Loucy (cell line): ENCODE measurements at regions not wholly inside any gene's neighbourhood (a gene's known extent, or its start where the extent isn't known, plus 50 kb on each side); places are given as distances from the start of the nearest gene placed in this dataset.

Experiments used
- H2AFZ ChIP-seq: fragments of 200-600 bp; sonication (generic); 2 replicates; pipeline ENCODE4 v1.6.0; 2016; ENCODE audit warnings: antibody characterized with exemption, mild to moderate bottlenecking, low read length, moderate library complexity
- H3F3A ChIP-seq: fragments of 200-600 bp; 2 replicates; pipeline ENCODE4 v1.6.0; 2016; ENCODE audit warnings: antibody characterized with exemption, low read depth, mild to moderate bottlenecking
- H3K27me3 ChIP-seq: fragments of 200-600 bp; sonication (generic); 2 replicates; pipeline ENCODE4 v1.6.1; 2014; ENCODE audit warnings: low read length, mild to moderate bottlenecking; ENCODE audit not compliant: insufficient read depth, poor library complexity, severe bottlenecking
- H3K36me3 ChIP-seq: fragments of 200-600 bp; sonication (generic); 2 replicates; pipeline ENCODE4 v1.6.1; 2016; ENCODE audit warnings: low read length; ENCODE audit not compliant: insufficient read depth
- H3K4me1 ChIP-seq: fragments of 200-600 bp; sonication (generic); 2 replicates; pipeline ENCODE4 v1.5.1; 2014; ENCODE audit warnings: low read length, mild to moderate bottlenecking; ENCODE audit not compliant: insufficient read depth, poor library complexity, severe bottlenecking
- H3K4me2 ChIP-seq: fragments of 200-600 bp; sonication (generic); 2 replicates; pipeline ENCODE4 v1.6.0; 2014; ENCODE audit warnings: antibody characterized with exemption, low read length, low read depth, mild to moderate bottlenecking; ENCODE audit not compliant: poor library complexity, severe bottlenecking
- H3K4me3 ChIP-seq: fragments of 200-600 bp; sonication (generic); 2 replicates; pipeline ENCODE4 v1.5.1; 2014; ENCODE audit warnings: low read length, mild to moderate bottlenecking, mixed read lengths; ENCODE audit not compliant: poor library complexity, severe bottlenecking
- H3K79me2 ChIP-seq: fragments of 200-600 bp; sonication (generic); 2 replicates; pipeline ENCODE4 v1.6.1; 2014; ENCODE audit warnings: low read length; ENCODE audit not compliant: insufficient read depth
- H3K9ac ChIP-seq: fragments of 200-600 bp; sonication (generic); 2 replicates; pipeline ENCODE4 v1.6.0; 2014; ENCODE audit warnings: mild to moderate bottlenecking, low read depth, low read length, moderate library complexity; ENCODE audit not compliant: poor library complexity, severe bottlenecking
- H3K9me2 ChIP-seq: fragments of 200-600 bp; sonication (generic); replicated peaks from 2 replicates; pipeline ENCODE4 v1.6.1; 2016; ENCODE audit warnings: low read depth, low read length, mixed read lengths
- H3K9me3 ChIP-seq: fragments of 200-600 bp; sonication (generic); 2 replicates; pipeline ENCODE4 v1.6.1; 2014; ENCODE audit warnings: mild to moderate bottlenecking, antibody characterized with exemption, low read length, low read depth; ENCODE audit not compliant: insufficient read depth
- H4K20me1 ChIP-seq: fragments of 200-600 bp; sonication (generic); 2 replicates; pipeline ENCODE4 v1.6.0; 2014; ENCODE audit warnings: antibody characterized with exemption, low read length, mild to moderate bottlenecking; ENCODE audit not compliant: insufficient read depth, poor library complexity, severe bottlenecking
- EZH2phosphoT487 ChIP-seq: fragments of 200-600 bp; IDR thresholded peaks from 2 replicates; pipeline ENCODE4 v1.6.1; 2018; ENCODE audit warnings: antibody characterized with exemption, mild to moderate bottlenecking, moderate library complexity, borderline replicate concordance
- TF ChIP-seq, protein P1 (sequence below): fragments of 200-600 bp; sonication (generic); conservative IDR thresholded peaks from 2 replicates; pipeline ENCODE4 v1.5.1; 2014; ENCODE audit warnings: mild to moderate bottlenecking, antibody characterized with exemption, low read length

DNA sequence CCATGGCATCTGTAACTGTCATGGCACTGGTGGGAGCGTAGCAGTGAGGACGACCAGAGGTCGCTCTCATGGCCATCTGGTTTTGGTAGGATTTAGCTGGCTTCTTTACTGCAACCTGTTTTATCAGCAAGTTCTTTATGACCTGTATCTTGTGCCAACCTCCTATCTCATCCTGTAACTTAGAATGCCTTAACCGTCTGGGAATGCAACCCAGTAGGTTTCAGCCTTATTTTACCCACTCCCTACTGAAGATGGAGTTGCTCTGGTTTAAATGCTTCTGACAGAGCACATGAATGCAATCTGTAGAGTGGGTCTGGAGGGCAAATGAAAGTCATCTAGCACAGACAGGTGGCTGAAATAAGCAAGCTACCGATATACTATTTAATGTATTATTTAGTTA is 55.3 kb upstream of the OPN4 start:
- H4K20me1 ChIP-seq: no peaks in the 10 kb centered on the region
- H3K9me2 ChIP-seq: no peaks in the 10 kb centered on the region
- no peak overlapping the region for H3K9ac ChIP-seq
- TF ChIP-seq, protein P1, sequence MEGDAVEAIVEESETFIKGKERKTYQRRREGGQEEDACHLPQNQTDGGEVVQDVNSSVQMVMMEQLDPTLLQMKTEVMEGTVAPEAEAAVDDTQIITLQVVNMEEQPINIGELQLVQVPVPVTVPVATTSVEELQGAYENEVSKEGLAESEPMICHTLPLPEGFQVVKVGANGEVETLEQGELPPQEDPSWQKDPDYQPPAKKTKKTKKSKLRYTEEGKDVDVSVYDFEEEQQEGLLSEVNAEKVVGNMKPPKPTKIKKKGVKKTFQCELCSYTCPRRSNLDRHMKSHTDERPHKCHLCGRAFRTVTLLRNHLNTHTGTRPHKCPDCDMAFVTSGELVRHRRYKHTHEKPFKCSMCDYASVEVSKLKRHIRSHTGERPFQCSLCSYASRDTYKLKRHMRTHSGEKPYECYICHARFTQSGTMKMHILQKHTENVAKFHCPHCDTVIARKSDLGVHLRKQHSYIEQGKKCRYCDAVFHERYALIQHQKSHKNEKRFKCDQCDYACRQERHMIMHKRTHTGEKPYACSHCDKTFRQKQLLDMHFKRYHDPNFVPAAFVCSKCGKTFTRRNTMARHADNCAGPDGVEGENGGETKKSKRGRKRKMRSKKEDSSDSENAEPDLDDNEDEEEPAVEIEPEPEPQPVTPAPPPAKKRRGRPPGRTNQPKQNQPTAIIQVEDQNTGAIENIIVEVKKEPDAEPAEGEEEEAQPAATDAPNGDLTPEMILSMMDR: no peak
- no peak for TF ChIP-seq EZH2phosphoT487
- no peaks in the 10 kb centered on the region for H3K27me3 ChIP-seq
- no peak overlapping the region for H2AFZ ChIP-seq
- H3K4me2 ChIP-seq: no peak overlapping the region
- no peaks in the 10 kb centered on the region for H3K36me3 ChIP-seq
- H3K4me1 ChIP-seq: no peaks in the 10 kb centered on the region
- H3F3A ChIP-seq: no peaks in the 10 kb centered on the region
- H3K4me3 ChIP-seq: no peak overlapping the region
- H3K79me2 ChIP-seq: no peaks in the 10 kb centered on the region
- H3K9me3 ChIP-seq: no peaks in the 10 kb centered on the region

DNA sequence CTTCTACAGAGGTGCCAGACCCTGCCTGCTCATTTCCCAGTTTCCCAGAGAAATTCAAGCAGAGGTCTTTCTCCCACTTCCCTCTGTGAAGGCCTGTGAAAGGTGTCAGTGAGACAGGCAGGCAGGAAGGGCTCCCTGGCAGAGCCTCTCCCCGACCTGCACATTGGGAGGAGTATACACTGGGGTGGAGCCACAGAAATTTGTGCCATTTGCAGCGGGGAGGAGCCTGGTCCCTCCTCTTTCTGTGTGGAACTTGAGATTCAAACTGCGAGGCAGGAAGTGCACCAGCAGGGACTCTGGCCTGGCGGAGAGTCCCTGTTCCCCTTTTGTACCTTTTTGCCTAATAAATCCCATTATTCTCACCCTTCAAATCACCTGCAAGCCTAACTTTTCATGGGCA is 54.6 kb upstream of the OPN4 start:
- H3K9ac ChIP-seq: no peak overlapping the region
- H2AFZ ChIP-seq: peak overlapping the region; percentile 65; the same call in 1 of the 2 replicates
- H3F3A ChIP-seq: no peaks in the 10 kb centered on the region

DNA sequence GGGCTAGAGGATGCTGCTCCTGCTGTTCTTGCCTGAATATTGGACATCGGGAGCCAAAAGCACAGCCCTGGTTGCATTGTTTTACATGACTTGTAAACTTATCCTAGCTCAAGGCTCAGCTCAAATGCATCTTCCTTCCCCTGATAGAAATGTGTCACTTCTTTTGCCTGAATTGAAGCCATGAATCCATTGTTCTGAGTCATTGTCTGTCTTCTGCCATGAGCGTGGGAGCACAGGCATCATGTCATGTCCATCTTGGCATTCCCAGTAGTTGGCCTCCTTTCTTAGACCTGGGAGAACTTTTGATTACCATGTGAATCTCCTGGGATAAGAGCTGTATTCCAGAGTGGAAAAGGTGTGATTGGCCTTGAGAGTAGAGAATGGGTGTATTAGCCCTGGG is 54.1 kb upstream of the OPN4 start:
- no peak for TF ChIP-seq EZH2phosphoT487
- TF ChIP-seq, protein P1: no peak
- Histone ChIP-seq H3K79me2 (no peaks in the 10 kb centered on the region), H3K9me2 (no peaks in the 10 kb centered on the region), H3K9me3 (no peaks in the 10 kb centered on the region), H3K4me1 (no peaks in the 10 kb centered on the region), H2AFZ (peak overlapping the region; percentile 65; the same call in 1 of the 2 replicates), H3K9ac (no peak overlapping the region), H3K27me3 (no peaks in the 10 kb centered on the region), H3K4me2 (no peak overlapping the region), H3K36me3 (no peaks in the 10 kb centered on the region), H4K20me1 (no peaks in the 10 kb centered on the region), H3K4me3 (no peak overlapping the region), H3F3A (no peaks in the 10 kb centered on the region)

More for the DNA sequence above, 54.6 kb upstream of the OPN4 start:
- no peaks in the 10 kb centered on the region for H3K36me3 ChIP-seq
- no peaks in the 10 kb centered on the region for H4K20me1 ChIP-seq
- no peaks in the 10 kb centered on the region for H3K9me3 ChIP-seq
- TF ChIP-seq, protein P1: no peak
- no peak for TF ChIP-seq EZH2phosphoT487
- no peaks in the 10 kb centered on the region for H3K4me1 ChIP-seq
- H3K79me2 ChIP-seq: no peaks in the 10 kb centered on the region
- H3K4me2 ChIP-seq: no peak overlapping the region
- no peak overlapping the region for H3K4me3 ChIP-seq
- H3K27me3 ChIP-seq: no peaks in the 10 kb centered on the region
- no peaks in the 10 kb centered on the region for H3K9me2 ChIP-seq
